ENCODE measurements at regions not wholly inside any gene's neighbourhood (a gene's known extent, or its start where the extent isn't known, plus 50 kb on each side); places are given as distances from the start of the nearest gene placed in this dataset.
A peak's percentile ranks its signal among the peaks of the same experiment; 100 is the strongest.

- TF ChIP-seq, protein P1, sequence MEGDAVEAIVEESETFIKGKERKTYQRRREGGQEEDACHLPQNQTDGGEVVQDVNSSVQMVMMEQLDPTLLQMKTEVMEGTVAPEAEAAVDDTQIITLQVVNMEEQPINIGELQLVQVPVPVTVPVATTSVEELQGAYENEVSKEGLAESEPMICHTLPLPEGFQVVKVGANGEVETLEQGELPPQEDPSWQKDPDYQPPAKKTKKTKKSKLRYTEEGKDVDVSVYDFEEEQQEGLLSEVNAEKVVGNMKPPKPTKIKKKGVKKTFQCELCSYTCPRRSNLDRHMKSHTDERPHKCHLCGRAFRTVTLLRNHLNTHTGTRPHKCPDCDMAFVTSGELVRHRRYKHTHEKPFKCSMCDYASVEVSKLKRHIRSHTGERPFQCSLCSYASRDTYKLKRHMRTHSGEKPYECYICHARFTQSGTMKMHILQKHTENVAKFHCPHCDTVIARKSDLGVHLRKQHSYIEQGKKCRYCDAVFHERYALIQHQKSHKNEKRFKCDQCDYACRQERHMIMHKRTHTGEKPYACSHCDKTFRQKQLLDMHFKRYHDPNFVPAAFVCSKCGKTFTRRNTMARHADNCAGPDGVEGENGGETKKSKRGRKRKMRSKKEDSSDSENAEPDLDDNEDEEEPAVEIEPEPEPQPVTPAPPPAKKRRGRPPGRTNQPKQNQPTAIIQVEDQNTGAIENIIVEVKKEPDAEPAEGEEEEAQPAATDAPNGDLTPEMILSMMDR (IDR thresholded peaks at IDR 0.05; ENCODE audit: insufficient read depth, low read depth, low read length), result no peak
- no peak overlapping the region for H3K4me3 ChIP-seq (ENCODE audit: low read depth, low read length)
- DNase-seq (ENCODE audit: low read depth), result no peak
Measured at GRCh38 chr2:145511946-145512345, 992.0 kb upstream of the ZEB2 start.

DNA sequence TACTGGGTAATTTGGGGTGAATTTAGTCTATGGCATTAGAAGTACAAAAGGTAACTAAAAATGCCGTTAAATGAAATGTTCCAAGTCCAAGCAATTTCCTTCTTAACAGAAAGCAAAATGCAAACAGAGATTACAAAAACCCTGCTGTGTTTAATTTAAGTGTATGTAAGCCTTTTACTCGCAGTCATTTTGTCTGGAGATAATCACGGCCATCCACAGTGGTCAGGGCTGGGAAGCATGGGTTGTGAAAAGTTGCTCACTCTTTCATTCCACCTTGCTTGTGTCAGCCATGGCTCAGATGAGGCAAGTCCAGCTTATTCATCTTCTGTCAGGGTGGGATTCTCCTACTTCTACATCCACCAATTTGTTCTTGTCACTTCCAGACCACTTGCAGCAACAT lies 983.6 kb upstream of the ZEB2 start:
- TF ChIP-seq, protein P1 (IDR thresholded peaks at IDR 0.05; ENCODE audit: insufficient read depth, low read depth, low read length), result no peak
- peak; percentile 13 for DNase-seq (ENCODE audit: low read depth)
- no peak overlapping the region for H3K4me3 ChIP-seq (ENCODE audit: low read depth, low read length)

DNA sequence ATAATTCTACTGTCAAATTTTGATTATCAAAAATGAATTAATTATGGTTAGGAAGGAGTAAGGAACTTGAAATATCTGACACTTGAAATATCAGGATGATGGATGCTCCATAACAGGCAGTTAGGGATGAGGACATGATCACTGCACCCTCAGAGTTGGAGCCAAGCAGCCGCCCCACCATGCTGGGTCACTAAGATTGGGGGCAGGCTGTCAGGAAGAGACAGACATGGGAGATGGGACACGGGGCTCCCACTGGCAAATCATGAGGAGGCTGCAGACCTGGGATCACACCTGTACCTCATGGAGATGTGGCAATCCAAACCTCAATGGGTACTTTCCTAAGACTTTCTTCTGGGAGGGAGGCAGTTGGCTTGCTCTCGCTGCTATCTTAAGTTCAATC lies 982.0 kb upstream of the ZEB2 start:
- no peak for DNase-seq (ENCODE audit: low read depth)
- H3K4me3 ChIP-seq (ENCODE audit: low read depth, low read length), result no peak overlapping the region
- TF ChIP-seq, protein P1 (IDR thresholded peaks at IDR 0.05; ENCODE audit: insufficient read depth, low read depth, low read length), result no peak

DNA sequence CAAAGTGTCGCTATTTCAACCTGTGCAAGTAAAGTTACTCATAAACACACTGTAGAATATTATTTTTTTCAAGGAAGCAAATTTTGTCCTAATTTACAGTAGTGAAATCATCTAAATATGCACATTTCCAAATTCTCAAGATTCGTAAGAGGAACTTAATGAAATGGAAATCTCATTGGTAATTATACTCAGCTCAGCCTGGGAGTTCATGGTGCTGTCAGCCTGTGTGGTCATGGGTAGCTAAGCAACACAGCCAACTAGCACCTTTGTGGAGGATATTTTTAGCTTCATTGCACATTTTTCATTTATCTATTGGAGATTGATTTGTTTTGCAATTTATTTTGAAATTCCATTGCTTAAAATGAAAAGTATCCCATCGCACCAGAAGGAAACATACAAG lies 975.7 kb upstream of the ZEB2 start:
- TF ChIP-seq, protein P1 (IDR thresholded peaks at IDR 0.05; ENCODE audit: insufficient read depth, low read depth, low read length), result no peak
- no peak overlapping the region for H3K4me3 ChIP-seq (ENCODE audit: low read depth, low read length)
- no peak for DNase-seq (ENCODE audit: low read depth)

GRCh38 chr2:145494441-145494840 lies 974.5 kb upstream of the ZEB2 start:
- H3K4me3 ChIP-seq (ENCODE audit: low read depth, low read length), result no peak overlapping the region
- TF ChIP-seq, protein P1 (IDR thresholded peaks at IDR 0.05; ENCODE audit: insufficient read depth, low read depth, low read length), result no peak
- DNase-seq (ENCODE audit: low read depth), result no peak

DNA sequence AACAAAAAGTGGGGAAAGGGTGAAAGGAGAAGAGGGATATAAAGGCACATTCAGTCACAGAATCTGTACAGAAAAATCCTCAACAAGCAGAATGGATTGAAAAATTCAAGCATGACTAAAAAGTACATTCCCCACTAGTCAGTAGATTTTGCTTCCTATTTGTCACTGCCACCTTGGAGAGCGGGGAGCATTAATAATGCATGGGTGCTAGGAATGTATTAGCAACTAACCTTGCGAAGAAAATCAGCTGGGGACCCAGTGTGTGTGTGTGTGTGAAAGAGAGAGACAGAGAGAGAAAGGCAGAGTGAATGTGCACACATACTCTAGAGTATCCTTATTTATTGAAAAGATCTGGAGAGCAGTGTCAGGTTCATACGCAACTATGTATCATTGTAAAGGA lies 968.7 kb upstream of the ZEB2 start:
- no peak overlapping the region for H3K4me3 ChIP-seq (ENCODE audit: low read depth, low read length)
- TF ChIP-seq, protein P1 (IDR thresholded peaks at IDR 0.05; ENCODE audit: insufficient read depth, low read depth, low read length), result no peak
- DNase-seq (ENCODE audit: low read depth), result no peak

DNA sequence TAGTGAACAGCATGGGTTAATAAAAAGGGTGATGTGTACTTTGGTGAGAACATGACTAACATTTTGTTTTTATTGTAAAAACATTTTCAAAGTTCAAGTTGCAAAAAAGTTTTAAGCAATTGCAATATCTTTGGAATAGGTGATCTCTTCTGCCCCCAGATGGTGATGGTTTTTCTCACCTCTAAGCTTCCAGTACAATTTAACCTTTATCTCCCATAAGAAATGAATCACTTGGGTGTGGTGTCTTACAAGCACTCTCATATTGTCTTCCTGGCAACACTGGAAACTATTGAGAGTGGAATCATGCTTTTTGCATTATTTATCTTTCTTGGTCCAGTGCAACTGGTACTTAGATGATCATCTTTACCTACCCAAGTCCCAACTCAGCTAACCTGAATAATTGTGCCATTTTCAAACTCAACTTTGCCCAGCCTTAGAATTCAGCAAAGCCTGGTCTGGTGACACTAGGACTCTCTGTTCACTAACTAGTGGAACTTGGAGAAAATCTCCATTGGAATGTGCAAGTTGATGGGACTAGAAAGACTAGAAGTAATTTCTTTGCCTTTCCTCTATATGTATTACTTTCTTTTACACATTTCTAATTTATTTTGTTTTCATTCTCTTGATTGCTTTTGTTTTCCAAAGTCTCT lies 964.7 kb upstream of the ZEB2 start:
- peak; percentile 63 for DNase-seq (ENCODE audit: low read depth)
- H3K4me3 ChIP-seq (ENCODE audit: low read depth, low read length), result no peak overlapping the region
- TF ChIP-seq, protein P1 (IDR thresholded peaks at IDR 0.05; ENCODE audit: insufficient read depth, low read depth, low read length), result peak; percentile 33
